ENCODE measurements at regions not wholly inside any gene's neighbourhood (a gene's known extent, or its start where the extent isn't known, plus 50 kb on each side); places are given as distances from the start of the nearest gene placed in this dataset.
"Not testable (repeated sequence)": the region's sequence is repeated elsewhere in the genome, so short reads cannot be mapped to it uniquely, and the experiment has no call there.

DNA sequence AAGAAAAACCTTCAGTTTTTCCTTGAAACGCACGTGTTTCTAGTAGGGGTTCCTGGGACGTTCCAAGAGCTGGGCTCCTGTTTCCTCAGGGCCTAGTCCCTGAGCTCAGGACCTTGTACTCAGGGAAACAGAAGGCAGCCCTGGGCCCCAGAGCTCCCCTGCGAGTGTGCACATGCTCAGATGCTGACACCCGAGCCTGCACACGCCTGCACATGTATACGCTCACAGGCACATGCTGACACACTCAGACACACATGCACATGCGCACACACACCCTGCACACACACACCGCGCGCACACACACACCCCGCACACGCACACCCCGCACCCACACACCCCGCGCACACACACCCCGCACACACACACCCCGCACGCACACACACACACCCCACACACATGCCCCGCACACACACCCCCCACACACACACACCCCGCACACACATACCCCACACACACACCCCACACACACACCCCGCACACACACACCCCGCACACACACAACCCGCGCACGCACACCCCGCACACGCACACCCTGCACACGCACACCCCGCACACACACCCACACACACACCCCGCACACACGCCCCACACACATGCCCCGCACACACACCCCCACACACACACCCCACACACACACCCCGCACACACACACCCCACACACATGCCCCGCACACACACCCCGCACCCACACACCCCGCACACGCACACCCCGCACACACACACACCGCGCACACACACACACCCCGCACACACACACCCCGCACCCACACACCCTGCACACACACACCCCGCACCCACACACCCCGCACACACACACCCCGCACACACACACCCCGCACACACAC lies 52.2 kb downstream of the CALML3 start:
- Histone ChIP-seq H3K4me1 (peaks cover 0 to 41% (median 31%) of the 10 kb centered on the region in 4 donors), H3K4me3 (no peak overlapping the region), H3K9me3 (peaks cover 0 to 13% (median 1%) of the 10 kb centered on the region in 4 donors), H3K36me3 (no peaks in the 10 kb centered on the region), H3K27me3 (no peaks in the 10 kb centered on the region), H3K27ac (replicated peaks in 1 of 4) (no peak overlapping the region)
- no peak for DNase-seq (ENCODE audit: extremely low spot score)
- TF ChIP-seq EP300 (IDR thresholded peaks at IDR 0.05) (no peak), POLR2A (IDR thresholded peaks at IDR 0.05; ENCODE audit: low read depth) (no peak), POLR2AphosphoS5 (IDR thresholded peaks at IDR 0.05) (no peak)
- TF ChIP-seq, protein P1, sequence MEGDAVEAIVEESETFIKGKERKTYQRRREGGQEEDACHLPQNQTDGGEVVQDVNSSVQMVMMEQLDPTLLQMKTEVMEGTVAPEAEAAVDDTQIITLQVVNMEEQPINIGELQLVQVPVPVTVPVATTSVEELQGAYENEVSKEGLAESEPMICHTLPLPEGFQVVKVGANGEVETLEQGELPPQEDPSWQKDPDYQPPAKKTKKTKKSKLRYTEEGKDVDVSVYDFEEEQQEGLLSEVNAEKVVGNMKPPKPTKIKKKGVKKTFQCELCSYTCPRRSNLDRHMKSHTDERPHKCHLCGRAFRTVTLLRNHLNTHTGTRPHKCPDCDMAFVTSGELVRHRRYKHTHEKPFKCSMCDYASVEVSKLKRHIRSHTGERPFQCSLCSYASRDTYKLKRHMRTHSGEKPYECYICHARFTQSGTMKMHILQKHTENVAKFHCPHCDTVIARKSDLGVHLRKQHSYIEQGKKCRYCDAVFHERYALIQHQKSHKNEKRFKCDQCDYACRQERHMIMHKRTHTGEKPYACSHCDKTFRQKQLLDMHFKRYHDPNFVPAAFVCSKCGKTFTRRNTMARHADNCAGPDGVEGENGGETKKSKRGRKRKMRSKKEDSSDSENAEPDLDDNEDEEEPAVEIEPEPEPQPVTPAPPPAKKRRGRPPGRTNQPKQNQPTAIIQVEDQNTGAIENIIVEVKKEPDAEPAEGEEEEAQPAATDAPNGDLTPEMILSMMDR (IDR thresholded peaks at IDR 0.05), result no peak
- intact Hi-C loops (cut with DNase I), result no loop called here
- WGBS, result 90% methylated on average over 44 of the region's 47 CpGs

DNA sequence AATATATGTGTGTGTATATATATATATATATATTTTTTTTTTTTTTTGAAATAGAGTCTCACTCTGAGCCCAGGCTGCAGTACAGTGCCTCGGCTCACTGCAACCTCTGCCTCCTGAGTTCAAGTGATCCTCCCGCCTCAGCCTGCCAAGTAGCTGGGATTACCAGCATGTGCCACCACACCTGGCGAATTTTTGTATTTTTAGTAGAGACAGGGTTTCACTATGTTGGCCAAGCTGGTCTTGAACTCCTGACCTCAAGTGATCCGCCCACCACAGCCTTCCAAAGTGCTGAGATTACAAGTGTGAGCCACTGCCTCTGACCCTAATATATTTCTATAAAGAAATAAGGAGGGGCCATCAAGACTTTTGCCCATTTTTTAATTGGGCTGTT lies 55.3 kb downstream of the CALML3 start:
- not testable (repeated sequence) for H3K4me3 ChIP-seq; DNase-seq (ENCODE audit: extremely low spot score); H3K27me3 ChIP-seq; H3K27ac ChIP-seq (replicated peaks in 1 of 4); H3K36me3 ChIP-seq
- intact Hi-C loops (cut with DNase I), result loop anchor here (2.0 kb wide), 1 partner anchor 43 kb away; no protein-coding TSS in a partner anchor
- H3K4me1 ChIP-seq, result peaks cover 8 to 44% (median 31%) of the 10 kb centered on the region in 4 donors
- 80% methylated on average over 4 of the region's 4 CpGs for WGBS
- peaks cover 0 to 17% (median 1%) of the 10 kb centered on the region in 4 donors for H3K9me3 ChIP-seq

DNA sequence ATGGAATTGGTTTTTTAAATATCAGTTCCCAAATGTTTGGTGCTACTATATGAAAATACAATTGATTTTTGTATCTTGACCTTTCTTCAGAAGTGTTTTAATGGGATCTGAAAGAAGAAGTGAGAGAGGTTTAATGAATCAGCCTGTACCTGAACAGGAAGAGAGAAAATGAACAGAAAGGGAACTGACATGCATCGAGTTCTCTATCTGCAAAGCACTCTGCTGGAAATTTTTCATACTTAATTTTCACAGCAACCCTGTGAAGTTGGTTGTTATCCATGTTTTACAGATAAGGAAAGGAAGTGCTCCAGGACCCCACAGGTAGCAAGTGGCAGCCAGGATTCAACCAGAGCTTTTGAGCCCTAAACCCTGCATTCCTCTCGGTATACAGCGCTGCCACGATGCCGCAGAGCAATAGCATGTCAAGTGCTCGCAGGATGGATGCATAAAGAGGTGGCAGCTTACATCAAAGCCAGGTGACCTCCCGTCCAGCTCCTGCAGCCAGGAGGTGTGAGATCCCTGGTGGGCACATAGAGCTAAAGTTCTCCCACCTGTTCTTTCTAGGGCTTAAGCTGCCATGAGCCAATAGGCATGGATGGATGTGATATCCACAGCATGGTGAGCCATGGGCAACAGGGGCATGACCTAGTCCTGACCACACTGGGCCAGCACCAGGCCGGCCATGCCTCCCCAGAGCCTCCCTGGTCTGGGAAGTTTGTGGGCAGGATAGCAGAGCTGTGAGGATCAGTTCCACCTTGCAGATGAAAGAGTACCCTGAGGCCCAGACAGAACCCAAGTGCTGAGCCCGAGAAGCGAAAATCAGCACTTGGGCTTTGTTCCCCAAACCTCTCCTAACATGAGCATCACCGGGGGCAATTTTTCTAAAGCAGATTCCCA lies 57.2 kb downstream of the CALML3 start:
- intact Hi-C loops (cut with DNase I), result loop anchor here (2.0 kb wide), 1 partner anchor 41 kb away; no protein-coding TSS in a partner anchor
- Histone ChIP-seq H3K27ac (replicated peaks in 1 of 4) (no peak overlapping the region), H3K36me3 (no peaks in the 10 kb centered on the region), H3K9me3 (peaks cover 0 to 17% (median 1%) of the 10 kb centered on the region in 4 donors), H3K27me3 (no peaks in the 10 kb centered on the region), H3K4me1 (peaks cover 24 to 45% (median 34%) of the 10 kb centered on the region in 4 donors), H3K4me3 (no peak overlapping the region)
- TF ChIP-seq POLR2A (IDR thresholded peaks at IDR 0.05; ENCODE audit: low read depth), result no peak
- TF ChIP-seq EP300 (IDR thresholded peaks at IDR 0.05), result no peak
- TF ChIP-seq POLR2AphosphoS5 (IDR thresholded peaks at IDR 0.05), result no peak
- TF ChIP-seq, protein P1 (IDR thresholded peaks at IDR 0.05), result no peak
- no peak for DNase-seq (ENCODE audit: extremely low spot score)
- WGBS, result 89% methylated on average over 10 of the region's 11 CpGs

DNA sequence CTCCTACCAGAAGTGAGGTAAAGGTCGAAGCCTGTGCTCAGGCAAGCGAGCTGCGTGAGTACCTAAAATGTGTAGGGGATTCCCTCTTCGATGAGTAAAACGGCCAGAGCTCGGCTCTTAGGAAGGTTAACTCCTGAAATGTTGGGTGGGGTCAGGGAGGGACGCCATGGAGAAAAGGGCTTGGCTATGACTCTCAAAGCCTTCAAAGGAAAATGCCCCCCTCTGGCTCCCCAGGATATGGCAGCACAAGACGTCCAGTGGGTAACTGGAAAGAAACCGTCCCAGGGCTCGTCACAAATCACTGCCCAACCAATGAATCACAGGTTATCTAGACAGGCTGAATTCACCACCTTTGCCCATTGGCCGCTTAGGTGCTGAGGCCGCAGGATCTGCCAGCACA lies 58.0 kb downstream of the CALML3 start:
- intact Hi-C loops (cut with DNase I), result no loop called here
- DNase-seq (ENCODE audit: extremely low spot score), result no peak
- 82% methylated on average over 12 of the region's 12 CpGs for WGBS
- H3K4me3 ChIP-seq, result no peak overlapping the region
- TF ChIP-seq POLR2A (IDR thresholded peaks at IDR 0.05; ENCODE audit: low read depth), result no peak
- TF ChIP-seq, protein P1 (IDR thresholded peaks at IDR 0.05), result no peak
- TF ChIP-seq EP300 (IDR thresholded peaks at IDR 0.05), result no peak
- no peaks in the 10 kb centered on the region for H3K36me3 ChIP-seq
- no peak overlapping the region for H3K27ac ChIP-seq (replicated peaks in 1 of 4)
- H3K4me1 ChIP-seq, result peaks cover 32 to 54% (median 42%) of the 10 kb centered on the region in 4 donors
- peaks cover 0 to 17% (median 1%) of the 10 kb centered on the region in 4 donors for H3K9me3 ChIP-seq
- no peaks in the 10 kb centered on the region for H3K27me3 ChIP-seq
